Astrocyte (in vitro differentiated cells and primary cell): ENCODE measurements at regions not wholly inside any gene's neighbourhood (a gene's known extent, or its start where the extent isn't known, plus 50 kb on each side); places are given as distances from the start of the nearest gene placed in this dataset.
A peak's percentile ranks its signal among the peaks of the same experiment; 100 is the strongest.

Experiments
- DNase-seq: peaks from one replicate; pipeline ENCODE4 v3.0.0-alpha.2; 2010; ENCODE audit warnings: low read depth
- FAIRE-seq: peaks from 2 replicates; lab custom pipeline; 2011; peaks lifted over from hg19 to GRCh38; lab: Jason Lieb, UNC
- H2AFZ ChIP-seq: 2 replicates; pipeline ENCODE4 v1.6.0; 2012; ENCODE audit warnings: low read depth, low read length, inconsistent platforms
- H3K27ac ChIP-seq: 2 replicates; pipeline ENCODE4 v1.5.1; 2011; ENCODE audit warnings: low read depth, low read length, inconsistent platforms
- H3K27me3 ChIP-seq: 2 replicates; pipeline ENCODE4 v1.6.0; 2011; ENCODE audit warnings: low read length, inconsistent platforms; ENCODE audit not compliant: insufficient read depth
- H3K36me3 ChIP-seq: 2 replicates; pipeline ENCODE4 v1.5.1; 2011; ENCODE audit warnings: low read length, inconsistent platforms; ENCODE audit not compliant: insufficient read depth
- H3K4me1 ChIP-seq: 2 replicates; pipeline ENCODE4 v1.5.1; 2011; ENCODE audit warnings: low read length, inconsistent platforms; ENCODE audit not compliant: insufficient read depth
- H3K4me2 ChIP-seq: 2 replicates; pipeline ENCODE4 v1.6.0; 2012; ENCODE audit warnings: low read length, inconsistent platforms
- H3K4me3 ChIP-seq: 2 replicates; pipeline ENCODE4 v1.5.1; 2011; ENCODE audit warnings: low read depth, mild to moderate bottlenecking, low read length, inconsistent platforms; ENCODE audit not compliant: insufficient read depth
- H3K79me2 ChIP-seq: 2 replicates; pipeline ENCODE4 v1.6.0; 2012; ENCODE audit warnings: mild to moderate bottlenecking, low read length, inconsistent platforms; ENCODE audit not compliant: insufficient read depth
- H3K9ac ChIP-seq: 2 replicates; pipeline ENCODE4 v1.6.0; 2012; ENCODE audit warnings: mild to moderate bottlenecking, low read length, inconsistent platforms
- H3K9me3 ChIP-seq: 2 replicates; pipeline ENCODE4 v1.5.1; 2012; ENCODE audit warnings: low read depth, mild to moderate bottlenecking, low read length, inconsistent platforms; ENCODE audit not compliant: insufficient read depth
- H4K20me1 ChIP-seq: 2 replicates; pipeline ENCODE4 v1.6.0; 2012; ENCODE audit warnings: low read length, inconsistent platforms; ENCODE audit not compliant: insufficient read depth
- H3K27ac Mint-ChIP-seq: one replicate; pipeline ENCODE4 v1.8.0; 2021; ENCODE audit warnings: mild to moderate bottlenecking, mixed read lengths; ENCODE audit not compliant: unreplicated experiment
- H3K27me3 Mint-ChIP-seq: one replicate; pipeline ENCODE4 v1.8.0; 2021; ENCODE audit warnings: low read depth, mixed read lengths; ENCODE audit not compliant: unreplicated experiment
- H3K36me3 Mint-ChIP-seq: one replicate; pipeline ENCODE4 v1.8.0; 2021; ENCODE audit warnings: low read depth, mixed read lengths; ENCODE audit not compliant: unreplicated experiment
- H3K4me1 Mint-ChIP-seq: one replicate; pipeline ENCODE4 v1.8.0; 2021; ENCODE audit warnings: low read depth, mixed read lengths; ENCODE audit not compliant: unreplicated experiment
- H3K4me3 Mint-ChIP-seq: one replicate; pipeline ENCODE4 v1.8.0; 2021; ENCODE audit warnings: mild to moderate bottlenecking, moderate library complexity, mixed read lengths; ENCODE audit not compliant: unreplicated experiment
- H3K9me3 Mint-ChIP-seq: one replicate; pipeline ENCODE4 v1.8.0; 2021; ENCODE audit warnings: mild to moderate bottlenecking, mixed read lengths; ENCODE audit not compliant: unreplicated experiment
- EZH2 ChIP-seq: IDR thresholded peaks from 2 replicates; pipeline ENCODE4 v1.6.1; 2012; ENCODE audit warnings: mild to moderate bottlenecking, low read length, inconsistent platforms; ENCODE audit not compliant: insufficient read depth
- TF ChIP-seq, protein P1 (sequence below): IDR thresholded peaks from 2 replicates; pipeline ENCODE4 v1.5.1; 2011; ENCODE audit warnings: low read depth, mild to moderate bottlenecking, inconsistent platforms, low read length, moderate library complexity; ENCODE audit not compliant: insufficient read depth

DNA sequence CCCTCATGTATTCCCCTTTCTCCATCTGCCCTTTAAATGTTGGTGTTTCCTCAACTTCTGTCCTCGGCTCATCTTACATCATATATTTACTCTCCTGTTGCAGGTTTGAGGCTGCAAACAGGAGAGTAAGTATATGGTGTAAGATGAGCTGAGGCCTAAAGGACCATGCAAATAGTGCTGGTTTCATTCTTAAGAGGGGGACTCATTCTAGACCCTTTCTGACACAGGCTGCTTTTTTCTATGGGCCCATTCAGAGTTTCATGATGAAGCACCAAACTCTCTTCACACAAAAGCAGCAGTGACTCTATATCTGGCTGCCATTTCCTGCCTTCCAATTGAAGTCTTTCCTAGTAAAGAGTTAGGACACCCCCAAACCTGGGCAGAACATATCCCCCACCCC is 218.5 kb downstream of the PHLDA1 start:
- no peaks in the 10 kb centered on the region for H3K9me3 ChIP-seq
- H3K4me1 ChIP-seq = peaks cover 20% of the 10 kb centered on the region
- H3K9ac ChIP-seq = no peak overlapping the region
- Mint-ChIP-seq H3K27me3 (no peaks in the 10 kb centered on the region), H3K4me3 (no peak overlapping the region), H3K27ac (peak overlapping the region; percentile 10), H3K4me1 (peaks cover 11% of the 10 kb centered on the region), H3K36me3 (no peaks in the 10 kb centered on the region), H3K9me3 (peaks cover 7% of the 10 kb centered on the region)
- no peaks in the 10 kb centered on the region for H3K79me2 ChIP-seq
- no peaks in the 10 kb centered on the region for H4K20me1 ChIP-seq
- H2AFZ ChIP-seq = no peak overlapping the region
- DNase-seq = no peak
- H3K4me2 ChIP-seq = no peak overlapping the region
- H3K27ac ChIP-seq = no peak overlapping the region
- no peaks in the 10 kb centered on the region for H3K27me3 ChIP-seq
- H3K36me3 ChIP-seq = no peaks in the 10 kb centered on the region
- no peak for TF ChIP-seq EZH2
- TF ChIP-seq, protein P1, sequence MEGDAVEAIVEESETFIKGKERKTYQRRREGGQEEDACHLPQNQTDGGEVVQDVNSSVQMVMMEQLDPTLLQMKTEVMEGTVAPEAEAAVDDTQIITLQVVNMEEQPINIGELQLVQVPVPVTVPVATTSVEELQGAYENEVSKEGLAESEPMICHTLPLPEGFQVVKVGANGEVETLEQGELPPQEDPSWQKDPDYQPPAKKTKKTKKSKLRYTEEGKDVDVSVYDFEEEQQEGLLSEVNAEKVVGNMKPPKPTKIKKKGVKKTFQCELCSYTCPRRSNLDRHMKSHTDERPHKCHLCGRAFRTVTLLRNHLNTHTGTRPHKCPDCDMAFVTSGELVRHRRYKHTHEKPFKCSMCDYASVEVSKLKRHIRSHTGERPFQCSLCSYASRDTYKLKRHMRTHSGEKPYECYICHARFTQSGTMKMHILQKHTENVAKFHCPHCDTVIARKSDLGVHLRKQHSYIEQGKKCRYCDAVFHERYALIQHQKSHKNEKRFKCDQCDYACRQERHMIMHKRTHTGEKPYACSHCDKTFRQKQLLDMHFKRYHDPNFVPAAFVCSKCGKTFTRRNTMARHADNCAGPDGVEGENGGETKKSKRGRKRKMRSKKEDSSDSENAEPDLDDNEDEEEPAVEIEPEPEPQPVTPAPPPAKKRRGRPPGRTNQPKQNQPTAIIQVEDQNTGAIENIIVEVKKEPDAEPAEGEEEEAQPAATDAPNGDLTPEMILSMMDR = no peak
- no peak overlapping the region for H3K4me3 ChIP-seq
- no peak for FAIRE-seq

DNA sequence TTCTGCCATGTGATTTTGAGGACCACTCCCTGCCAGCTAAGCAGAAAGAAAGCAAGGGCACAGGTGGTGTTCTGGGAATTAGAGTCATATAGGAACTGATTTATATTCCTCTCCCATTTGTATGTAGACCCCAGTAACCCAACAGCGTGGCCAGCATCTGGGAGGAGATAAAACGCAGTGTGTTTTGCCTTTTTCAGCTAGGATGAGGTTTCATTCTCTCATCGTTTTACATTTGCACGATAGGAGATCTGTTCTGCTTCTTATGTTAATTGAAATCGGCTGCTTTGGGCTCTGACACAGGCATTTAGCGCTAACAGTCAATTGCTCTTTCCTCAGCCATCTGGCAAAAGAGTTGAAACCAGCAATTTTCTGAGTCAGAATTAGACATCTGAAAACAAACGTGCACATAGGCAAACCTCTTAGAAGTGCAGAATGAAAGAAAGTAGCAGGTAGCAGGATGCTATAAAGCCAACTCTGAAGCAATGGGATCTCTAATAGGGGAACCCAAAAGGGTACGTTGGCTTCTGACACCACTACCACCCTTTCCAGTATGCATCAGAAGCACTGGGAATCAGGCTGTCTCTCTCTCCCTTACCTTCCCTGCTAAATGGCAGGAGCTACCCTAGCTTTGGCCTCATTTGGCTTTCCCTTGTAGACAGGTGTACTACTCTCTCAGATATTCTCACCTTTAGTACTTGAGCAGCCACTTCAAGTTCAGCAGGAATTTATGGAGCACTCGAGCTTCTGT is 219.1 kb downstream of the PHLDA1 start:
- H4K20me1 ChIP-seq = no peaks in the 10 kb centered on the region
- peak overlapping the region; percentile 3 for H3K27ac ChIP-seq
- no peak overlapping the region for H3K4me3 Mint-ChIP-seq
- no peak for TF ChIP-seq EZH2
- TF ChIP-seq, protein P1 = no peak
- peaks cover 11% of the 10 kb centered on the region for H3K4me1 Mint-ChIP-seq
- H3K4me3 ChIP-seq = no peak overlapping the region
- peak; percentile 75 for DNase-seq
- H3K27me3 Mint-ChIP-seq = no peaks in the 10 kb centered on the region
- no peak overlapping the region for H2AFZ ChIP-seq
- H3K27ac Mint-ChIP-seq = peak overlapping the region; percentile 10
- no peaks in the 10 kb centered on the region for H3K36me3 ChIP-seq
- no peaks in the 10 kb centered on the region for H3K36me3 Mint-ChIP-seq
- no peaks in the 10 kb centered on the region for H3K9me3 ChIP-seq
- H3K27me3 ChIP-seq = no peaks in the 10 kb centered on the region
- FAIRE-seq = no peak
- H3K4me1 ChIP-seq = peaks cover 20% of the 10 kb centered on the region
- peak overlapping the region; percentile 75 for H3K4me2 ChIP-seq
- H3K79me2 ChIP-seq = no peaks in the 10 kb centered on the region
- H3K9ac ChIP-seq = peak overlapping the region; percentile 35
- peaks cover 9% of the 10 kb centered on the region for H3K9me3 Mint-ChIP-seq

GRCh38 chr12:75809746-75810145 is 221.8 kb downstream of the PHLDA1 start:
- Histone ChIP-seq H3K4me2 (no peak overlapping the region), H2AFZ (no peak overlapping the region), H4K20me1 (no peaks in the 10 kb centered on the region), H3K4me3 (no peak overlapping the region), H3K79me2 (no peaks in the 10 kb centered on the region), H3K27me3 (no peaks in the 10 kb centered on the region), H3K27ac (no peak overlapping the region), H3K4me1 (peaks cover 11% of the 10 kb centered on the region), H3K9ac (no peak overlapping the region), H3K9me3 (no peaks in the 10 kb centered on the region), H3K36me3 (no peaks in the 10 kb centered on the region)
- no peak for FAIRE-seq
- peaks cover 4% of the 10 kb centered on the region for H3K4me1 Mint-ChIP-seq
- no peak for DNase-seq
- H3K4me3 Mint-ChIP-seq = no peak overlapping the region
- no peaks in the 10 kb centered on the region for H3K27me3 Mint-ChIP-seq
- no peaks in the 10 kb centered on the region for H3K36me3 Mint-ChIP-seq
- H3K9me3 Mint-ChIP-seq = peaks cover 9% of the 10 kb centered on the region
- no peak for TF ChIP-seq EZH2
- TF ChIP-seq, protein P1 = no peak
- H3K27ac Mint-ChIP-seq = no peak overlapping the region
